HCT116 (cell line): ENCODE measurements at regions not wholly inside any gene's neighbourhood (a gene's known extent, or its start where the extent isn't known, plus 50 kb on each side); places are given as distances from the start of the nearest gene placed in this dataset.

Source experiments
- ATAC-seq: fragments of 200-7000 bp; cut with Tn5 transposase; 2 replicates; pipeline ENCODE4 v1.9.1; 2020; ENCODE audit warnings: mild to moderate bottlenecking, moderate library complexity
- BruUV-seq: library from RNA; stranded (reverse); fragments of 400-500 nt; replicated peaks from 2 replicates; lab custom pipeline; 2021; lab: Mats Ljungman, UMichigan
- CTCF ChIA-PET: fragments of 300-600 bp; sonication (Branson Sonifier 250); formaldehyde crosslinking; loops from one replicate; lab custom pipeline; 2021; ENCODE audit warnings: antibody characterized with exemption; lab: Charles Lee
- POLR2A ChIA-PET: fragments of 300-600, 350-600 bp; sonication (Branson Sonifier 250); formaldehyde crosslinking; loops from one replicate; lab custom pipeline; 2021; ENCODE audit warnings: antibody characterized with exemption; lab: Charles Lee
- RAD21 ChIA-PET, 2 experiments: fragments of 300-600 bp; sonication (Branson Sonifier 250); formaldehyde crosslinking; loops; one replicate each; lab custom pipeline; 2023; ENCODE audit warnings: low total read pairs in 2 of 2; ENCODE audit not compliant: uncharacterized antibody in 2 of 2, unreplicated experiment in 2 of 2, low non-redundant PET in 1 of 2; lab: Charles Lee
- DNase-seq: peaks from one replicate; pipeline ENCODE4 v3.0.0-alpha.2; 2010; ENCODE audit warnings: low read depth, low spot score
- H2AFZ ChIP-seq: fragments of 200-600 bp; shearing (Covaris generic), sonication (generic); 2 replicates; pipeline ENCODE4 v1.6.1; 2017; ENCODE audit warnings: low read depth, mixed run types, mixed read lengths, antibody characterized with exemption, low read length; ENCODE audit not compliant: poor library complexity, severe bottlenecking
- H3K27ac ChIP-seq: 2 replicates; pipeline ENCODE4 v1.5.1; 2012; ENCODE audit warnings: low read depth, low read length
- H3K27me3 ChIP-seq: fragments of 200-600 bp; sonication (generic); 2 replicates; pipeline ENCODE4 v1.6.1; 2016; ENCODE audit warnings: mixed run types, low read length, mixed read lengths; ENCODE audit not compliant: insufficient read depth
- H3K36me3 ChIP-seq, 2 experiments: fragments of 200-500 bp in 1 of 2; fragments of 200-600 bp in 1 of 2; sonication (Bioruptor generic) in 1 of 2; sonication (generic) in 1 of 2; 2 replicates each; pipeline versions ENCODE4 v1.5.1 to v1.6.1; 2014 to 2016; ENCODE audit warnings: low read length in 2 of 2, inconsistent platforms in 1 of 2, mixed read lengths in 1 of 2, mixed run types in 1 of 2; ENCODE audit not compliant: insufficient read depth in 2 of 2, control insufficient read depth in 1 of 2
- H3K4me1 ChIP-seq, 2 experiments: fragments of 200-600 bp in 1 of 2; sonication (generic) in 1 of 2; 2 replicates each; pipeline versions ENCODE4 v1.5.1 to v1.6.1; 2012 to 2017; ENCODE audit warnings: low read length in 2 of 2, inconsistent platforms in 1 of 2, mild to moderate bottlenecking in 1 of 2, mixed read lengths in 1 of 2, mixed run types in 1 of 2, moderate library complexity in 1 of 2; ENCODE audit not compliant: insufficient read depth in 2 of 2, control insufficient read depth in 1 of 2
- H3K4me2 ChIP-seq: fragments of 200-600 bp; sonication (generic); 2 replicates; pipeline ENCODE4 v1.6.1; 2017; ENCODE audit warnings: mixed run types, low read length, mixed read lengths
- H3K4me3 ChIP-seq, 2 experiments: fragments of 200-600 bp in 1 of 2; sonication (generic) in 1 of 2; replicated peaks in 1 of 2; 2 replicates each; pipeline ENCODE4 v1.5.1; 2011 to 2016; ENCODE audit warnings: low read length in 2 of 2, control low read depth in 1 of 2, low read depth in 1 of 2, mild to moderate bottlenecking in 1 of 2, mixed read lengths in 1 of 2, mixed run types in 1 of 2
- H3K79me2 ChIP-seq: fragments of 200-600 bp; sonication (generic); 2 replicates; pipeline ENCODE4 v1.6.1; 2017; ENCODE audit warnings: mild to moderate bottlenecking, mixed run types, low read length, moderate library complexity, mixed read lengths; ENCODE audit not compliant: insufficient read depth
- H3K9ac ChIP-seq: fragments of 200-600 bp; sonication (generic); 2 replicates; pipeline ENCODE4 v1.6.1; 2016; ENCODE audit warnings: low read length, mixed read lengths
- H3K9me2 ChIP-seq: fragments of 200-600 bp; sonication (generic), shearing (Covaris generic); 2 replicates; pipeline ENCODE4 v1.6.1; 2017; ENCODE audit warnings: mixed run types, mild to moderate bottlenecking, moderate library complexity; ENCODE audit not compliant: insufficient read depth
- H3K9me3 ChIP-seq, 2 experiments: fragments of 200-500 bp in 1 of 2; fragments of 200-600 bp in 1 of 2; sonication (Bioruptor generic) in 1 of 2; sonication (generic) in 1 of 2; 2 replicates each; pipeline ENCODE4 v1.6.1; 2014 to 2017; ENCODE audit warnings: low read length in 2 of 2, mixed read lengths in 2 of 2, inconsistent platforms in 1 of 2, low read depth in 1 of 2, mild to moderate bottlenecking in 1 of 2, mixed run types in 1 of 2, moderate library complexity in 1 of 2; ENCODE audit not compliant: control insufficient read depth in 1 of 2, insufficient read depth in 1 of 2
- H4K20me1 ChIP-seq: fragments of 200-600 bp; sonication (generic), shearing (Covaris generic); 2 replicates; pipeline ENCODE4 v1.6.1; 2017; ENCODE audit warnings: mixed run types, mild to moderate bottlenecking, moderate library complexity; ENCODE audit not compliant: insufficient read depth
- CBX3 ChIP-seq: IDR thresholded peaks from 2 replicates; pipeline ENCODE4 v1.6.1; 2012; ENCODE audit warnings: low read depth
- CEBPB ChIP-seq: IDR thresholded peaks from 2 replicates; pipeline ENCODE4 v1.6.1; 2012; ENCODE audit warnings: low read depth
- EZH2phosphoT487 ChIP-seq: fragments of 200-600 bp; IDR thresholded peaks from 2 replicates; pipeline ENCODE4 v1.6.1; 2018; ENCODE audit warnings: antibody characterized with exemption, borderline replicate concordance
- FOSL1 ChIP-seq: IDR thresholded peaks from 2 replicates; pipeline ENCODE4 v1.6.1; 2012; ENCODE audit warnings: low read depth
- JUND ChIP-seq: IDR thresholded peaks from 2 replicates; pipeline ENCODE4 v1.6.1; 2012
- MAX ChIP-seq: IDR thresholded peaks from 2 replicates; pipeline ENCODE4 v1.6.1; 2012
- POLR2AphosphoS5 ChIP-seq: IDR thresholded peaks from 2 replicates; pipeline ENCODE4 v1.6.1; 2011; ENCODE audit warnings: mild to moderate bottlenecking, low read depth, low read length, moderate library complexity
- SIN3A ChIP-seq: IDR thresholded peaks from 2 replicates; pipeline ENCODE4 v1.6.1; 2012; ENCODE audit warnings: low read depth
- SP1 ChIP-seq: IDR thresholded peaks from 2 replicates; pipeline ENCODE4 v1.6.1; 2012; ENCODE audit warnings: low read depth
- SRF ChIP-seq: IDR thresholded peaks from 2 replicates; pipeline ENCODE4 v1.6.1; 2012; ENCODE audit warnings: low read depth
- TCF7L2 ChIP-seq: IDR thresholded peaks from 2 replicates; pipeline ENCODE4 v1.7.0; 2011; ENCODE audit warnings: borderline replicate concordance, inconsistent platforms; ENCODE audit not compliant: insufficient read depth, insufficient read length; ENCODE audit errors: extremely low read depth
- ZNF274 ChIP-seq: fragments of 200-500 bp; sonication (Bioruptor generic); IDR thresholded peaks from 2 replicates; pipeline ENCODE4 v1.6.1; 2014; ENCODE audit warnings: mild to moderate bottlenecking, low read depth, low read length, inconsistent platforms
- intact Hi-C: fragments of 100-400 bp; cut with micrococcal nuclease; formaldehyde crosslinking; loops from 2 replicates; pipeline ENCODE4 v1.10.0; 2022
- TF ChIP-seq, protein P1 (sequence below): IDR thresholded peaks from 2 replicates; pipeline ENCODE4 v1.6.1; 2012; ENCODE audit warnings: low read depth

DNA sequence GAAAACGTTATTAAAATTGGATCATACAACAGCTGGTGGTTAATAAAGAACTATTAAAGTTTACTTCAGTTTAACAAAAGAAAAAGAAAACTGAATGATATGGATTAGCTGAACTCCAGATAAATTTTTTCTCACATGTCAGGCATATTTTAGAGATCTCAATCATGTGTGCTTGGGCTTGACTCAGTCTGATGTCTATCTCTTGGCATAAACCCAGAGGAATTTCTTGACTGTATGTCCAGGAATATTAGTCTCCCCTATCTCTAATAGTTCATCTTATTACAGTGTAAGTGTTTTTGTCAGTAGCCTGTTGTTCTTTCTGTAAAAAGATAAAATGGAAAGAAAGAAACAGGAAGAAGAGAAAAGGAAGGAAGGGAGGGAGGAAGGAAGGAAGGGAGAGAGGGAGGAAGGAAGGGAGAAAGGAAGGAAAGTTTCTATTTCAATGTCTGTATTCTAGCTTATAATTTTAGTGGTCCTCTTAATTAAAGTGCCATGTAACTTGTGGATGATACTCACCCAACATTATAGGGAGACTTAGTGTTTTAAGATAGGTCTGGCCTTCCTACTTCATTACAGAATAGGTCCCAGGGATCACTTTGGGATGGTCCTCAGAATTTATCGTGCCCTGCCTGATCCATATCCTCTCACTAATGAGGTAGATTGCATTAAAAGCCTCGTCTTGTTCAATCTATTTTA is 99.7 kb upstream of the UGP2 start:
- RAD21 ChIA-PET, result no interaction called here
- Histone ChIP-seq H3K27me3 (no peaks in the 10 kb centered on the region), H2AFZ (no peak overlapping the region), H4K20me1 (no peaks in the 10 kb centered on the region), H3K4me3 (no peak overlapping the region), H3K27ac (no peak overlapping the region), H3K4me2 (no peak overlapping the region), H3K36me3 (no peaks in the 10 kb centered on the region), H3K79me2 (no peaks in the 10 kb centered on the region), H3K9me3 (no peaks in the 10 kb centered on the region), H3K9me2 (no peaks in the 10 kb centered on the region)
- DNase-seq (no peak), ATAC-seq (no peak)
- POLR2A ChIA-PET, result no interaction called here
- CTCF ChIA-PET, result interaction anchor here (0.6 kb wide), 1 partner anchor 114 kb away, joined by 3 read pairs; no protein-coding TSS in a partner anchor
- no TSS peak for BruUV-seq
- TF ChIP-seq FOSL1, result no peak
- TF ChIP-seq POLR2AphosphoS5, result no peak
- TF ChIP-seq SIN3A, result no peak
- no peak for TF ChIP-seq CEBPB
- TF ChIP-seq, protein P1, sequence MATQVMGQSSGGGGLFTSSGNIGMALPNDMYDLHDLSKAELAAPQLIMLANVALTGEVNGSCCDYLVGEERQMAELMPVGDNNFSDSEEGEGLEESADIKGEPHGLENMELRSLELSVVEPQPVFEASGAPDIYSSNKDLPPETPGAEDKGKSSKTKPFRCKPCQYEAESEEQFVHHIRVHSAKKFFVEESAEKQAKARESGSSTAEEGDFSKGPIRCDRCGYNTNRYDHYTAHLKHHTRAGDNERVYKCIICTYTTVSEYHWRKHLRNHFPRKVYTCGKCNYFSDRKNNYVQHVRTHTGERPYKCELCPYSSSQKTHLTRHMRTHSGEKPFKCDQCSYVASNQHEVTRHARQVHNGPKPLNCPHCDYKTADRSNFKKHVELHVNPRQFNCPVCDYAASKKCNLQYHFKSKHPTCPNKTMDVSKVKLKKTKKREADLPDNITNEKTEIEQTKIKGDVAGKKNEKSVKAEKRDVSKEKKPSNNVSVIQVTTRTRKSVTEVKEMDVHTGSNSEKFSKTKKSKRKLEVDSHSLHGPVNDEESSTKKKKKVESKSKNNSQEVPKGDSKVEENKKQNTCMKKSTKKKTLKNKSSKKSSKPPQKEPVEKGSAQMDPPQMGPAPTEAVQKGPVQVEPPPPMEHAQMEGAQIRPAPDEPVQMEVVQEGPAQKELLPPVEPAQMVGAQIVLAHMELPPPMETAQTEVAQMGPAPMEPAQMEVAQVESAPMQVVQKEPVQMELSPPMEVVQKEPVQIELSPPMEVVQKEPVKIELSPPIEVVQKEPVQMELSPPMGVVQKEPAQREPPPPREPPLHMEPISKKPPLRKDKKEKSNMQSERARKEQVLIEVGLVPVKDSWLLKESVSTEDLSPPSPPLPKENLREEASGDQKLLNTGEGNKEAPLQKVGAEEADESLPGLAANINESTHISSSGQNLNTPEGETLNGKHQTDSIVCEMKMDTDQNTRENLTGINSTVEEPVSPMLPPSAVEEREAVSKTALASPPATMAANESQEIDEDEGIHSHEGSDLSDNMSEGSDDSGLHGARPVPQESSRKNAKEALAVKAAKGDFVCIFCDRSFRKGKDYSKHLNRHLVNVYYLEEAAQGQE, result no peak
- no peak for TF ChIP-seq MAX
- TF ChIP-seq CBX3, result no peak
- TF ChIP-seq TCF7L2, result no peak
- TF ChIP-seq ZNF274, result no peak
- TF ChIP-seq SP1, result no peak
- no peak for TF ChIP-seq EZH2phosphoT487
- no peak for TF ChIP-seq JUND
- no peak for TF ChIP-seq SRF
- TF ChIP-seq, all 23 proteins: peak for 0
- no peaks in the 10 kb centered on the region for H3K4me1 ChIP-seq
- intact Hi-C loops, result no loop called here
- H3K9ac ChIP-seq, result no peak overlapping the region
